MCF 10A (cell line): ENCODE measurements at regions not wholly inside any gene's neighbourhood (a gene's known extent, or its start where the extent isn't known, plus 50 kb on each side); places are given as distances from the start of the nearest gene placed in this dataset.

ENCODE experiments used
- BruUV-seq: library from RNA; stranded (reverse); fragments of 400-500 nt; replicated peaks from 2 replicates; lab custom pipeline; 2021; lab: Mats Ljungman, UMichigan
- CTCF ChIA-PET: fragments of 300-600 bp; sonication (Branson Sonifier 250); formaldehyde crosslinking; extraction: SDS; loops from one replicate; lab custom pipeline; 2021; ENCODE audit warnings: antibody characterized with exemption, inconsistent platforms; lab: Yijun Ruan, JAX
- POLR2A ChIA-PET: fragments of 300-600, 350-650 bp; sonication (Branson Sonifier 250); formaldehyde crosslinking; extraction: SDS; loops from one replicate; lab custom pipeline; 2020; ENCODE audit warnings: antibody characterized with exemption, inconsistent platforms; lab: Yijun Ruan, JAX
- DNase-seq: peaks from one replicate; pipeline ENCODE4 v3.0.0-alpha.2; 2018; ENCODE audit not compliant: unreplicated experiment
- H3K27ac Mint-ChIP-seq: one replicate; pipeline ENCODE4 v1.8.0; 2022; ENCODE audit warnings: mild to moderate bottlenecking, low read depth, mixed read lengths; ENCODE audit not compliant: unreplicated experiment
- H3K27me3 Mint-ChIP-seq: one replicate; pipeline ENCODE4 v1.8.0; 2022; ENCODE audit warnings: mixed read lengths; ENCODE audit not compliant: insufficient read depth, unreplicated experiment
- H3K36me3 Mint-ChIP-seq: one replicate; pipeline ENCODE4 v1.8.0; 2022; ENCODE audit warnings: mild to moderate bottlenecking, moderate library complexity, mixed read lengths; ENCODE audit not compliant: insufficient read depth, unreplicated experiment
- H3K4me1 Mint-ChIP-seq: one replicate; pipeline ENCODE4 v1.8.0; 2022; ENCODE audit warnings: mixed read lengths; ENCODE audit not compliant: insufficient read depth, unreplicated experiment
- H3K4me3 Mint-ChIP-seq: one replicate; pipeline ENCODE4 v1.8.0; 2022; ENCODE audit warnings: mild to moderate bottlenecking, moderate library complexity, mixed read lengths; ENCODE audit not compliant: unreplicated experiment
- H3K9me3 Mint-ChIP-seq: one replicate; pipeline ENCODE4 v1.8.0; 2022; ENCODE audit warnings: mixed read lengths; ENCODE audit not compliant: unreplicated experiment
- CTCF ChIP-seq: fragments of 200-600 bp; IDR thresholded peaks from one replicate; pipeline ENCODE4 v1.8.0; 2022; ENCODE audit warnings: antibody characterized with exemption, mild to moderate bottlenecking; ENCODE audit not compliant: unreplicated experiment
- intact Hi-C: fragments of 100-400 bp; cut with micrococcal nuclease; formaldehyde crosslinking; loops from 2 replicates; pipeline ENCODE4 v1.14.1; 2022

GRCh38 chr4:102411408-102411807 lies 66.1 kb upstream of the SLC39A8 start:
- Mint-ChIP-seq H3K36me3 (no peaks in the 10 kb centered on the region), H3K27ac (peak overlapping the region; percentile 82), H3K27me3 (no peaks in the 10 kb centered on the region), H3K4me1 (peaks cover 20% of the 10 kb centered on the region), H3K9me3 (no peaks in the 10 kb centered on the region), H3K4me3 (peak overlapping the region; percentile 29)
- ChIA-PET CTCF (interaction anchor here (0.7 to 1.4 kb wide), 4 partner anchors 9 to 125 kb away, joined by 3 to 5 read pairs (median 3); no protein-coding TSS in a partner anchor), POLR2A (interaction anchor here (0.7 to 1.4 kb wide), 6 partner anchors 9 to 1062 kb away, joined by 3 to 8 read pairs (median 6); partner anchors contain the start of gene SLC39A8)
- intact Hi-C loops: no loop called here
- no TSS peak for BruUV-seq
- no peak for TF ChIP-seq CTCF
- DNase-seq: peak; percentile 51

GRCh38 chr4:102416765-102417164 lies 71.5 kb upstream of the SLC39A8 start:
- no peak for TF ChIP-seq CTCF
- Mint-ChIP-seq H3K27ac (no peak overlapping the region), H3K4me1 (peaks cover 20% of the 10 kb centered on the region), H3K9me3 (no peaks in the 10 kb centered on the region), H3K4me3 (no peak overlapping the region), H3K27me3 (no peaks in the 10 kb centered on the region), H3K36me3 (no peaks in the 10 kb centered on the region)
- ChIA-PET CTCF (interaction anchor here (1.4 kb wide), 1 partner anchor 615 kb away, joined by 5 read pairs; no protein-coding TSS in a partner anchor), POLR2A (interaction anchor here (1.1 to 1.5 kb wide), 2 partner anchors 10 to 12 kb away, joined by 4 to 5 read pairs; no protein-coding TSS in a partner anchor)
- intact Hi-C loops: no loop called here
- BruUV-seq: no TSS peak
- DNase-seq: no peak

- CTCF ChIA-PET: interaction anchor here (0.6 to 1.5 kb wide), 18 partner anchors 8 to 1322 kb away, joined by 3 to 10 read pairs (median 4); no protein-coding TSS in a partner anchor
- H3K27ac Mint-ChIP-seq: peak overlapping the region; percentile 53
Observed at GRCh38 chr4:102420563-102421398, 75.5 kb upstream of the SLC39A8 start.

More at GRCh38 chr4:102420563-102421398, 75.5 kb upstream of the SLC39A8 start:
- peaks cover 6% of the 10 kb centered on the region for H3K36me3 Mint-ChIP-seq
- H3K4me3 Mint-ChIP-seq: no peak overlapping the region
- peaks cover 11% of the 10 kb centered on the region for H3K4me1 Mint-ChIP-seq
- H3K9me3 Mint-ChIP-seq: peaks cover 10% of the 10 kb centered on the region
- H3K27me3 Mint-ChIP-seq: no peaks in the 10 kb centered on the region
- peak; percentile 40 for DNase-seq
- peak; percentile 23 for TF ChIP-seq CTCF
- no TSS peak for BruUV-seq
- intact Hi-C loops: no loop called here
- POLR2A ChIA-PET: interaction anchor here (0.6 to 2.7 kb wide), 5 partner anchors 9 to 115 kb away, joined by 3 to 10 read pairs (median 5); partner anchors contain the start of gene SLC39A8
